GM12891 (cell line): ENCODE measurements at regions not wholly inside any gene's neighbourhood (a gene's known extent, or its start where the extent isn't known, plus 50 kb on each side); places are given as distances from the start of the nearest gene placed in this dataset.
A peak's percentile ranks its signal among the peaks of the same experiment; 100 is the strongest.

Source experiments
- DNase-seq: peaks from one replicate; pipeline ENCODE4 v3.0.0; 2011; ENCODE audit warnings: low spot score; ENCODE audit not compliant: insufficient read length
- FAIRE-seq: peaks from 2 replicates; lab custom pipeline; 2011; peaks lifted over from hg19 to GRCh38; lab: Jason Lieb, UNC
- PAX5 ChIP-seq: IDR thresholded peaks from 2 replicates; pipeline ENCODE4 v1.6.1; 2011; ENCODE audit warnings: low read length, moderate library complexity, mild to moderate bottlenecking; ENCODE audit not compliant: insufficient read depth, severe bottlenecking
- POLR2A ChIP-seq: IDR thresholded peaks from 2 replicates; pipeline ENCODE4 v1.6.1; 2011; ENCODE audit warnings: low read depth, low read length, control low read depth
- POLR2AphosphoS5 ChIP-seq: IDR thresholded peaks from 2 replicates; pipeline ENCODE4 v1.6.1; 2011; ENCODE audit warnings: low read depth, low read length, control low read depth
- POU2F2 ChIP-seq: IDR thresholded peaks from 2 replicates; pipeline ENCODE4 v1.6.1; 2011; ENCODE audit warnings: low read depth, mild to moderate bottlenecking, control low read depth, low read length, moderate library complexity
- SPI1 ChIP-seq: IDR thresholded peaks from 2 replicates; pipeline ENCODE4 v1.6.1; 2011; ENCODE audit warnings: low read depth, low read length, control low read depth
- TAF1 ChIP-seq: IDR thresholded peaks from 2 replicates; pipeline ENCODE4 v1.6.1; 2011; ENCODE audit warnings: low read depth, low read length, control low read depth

DNA sequence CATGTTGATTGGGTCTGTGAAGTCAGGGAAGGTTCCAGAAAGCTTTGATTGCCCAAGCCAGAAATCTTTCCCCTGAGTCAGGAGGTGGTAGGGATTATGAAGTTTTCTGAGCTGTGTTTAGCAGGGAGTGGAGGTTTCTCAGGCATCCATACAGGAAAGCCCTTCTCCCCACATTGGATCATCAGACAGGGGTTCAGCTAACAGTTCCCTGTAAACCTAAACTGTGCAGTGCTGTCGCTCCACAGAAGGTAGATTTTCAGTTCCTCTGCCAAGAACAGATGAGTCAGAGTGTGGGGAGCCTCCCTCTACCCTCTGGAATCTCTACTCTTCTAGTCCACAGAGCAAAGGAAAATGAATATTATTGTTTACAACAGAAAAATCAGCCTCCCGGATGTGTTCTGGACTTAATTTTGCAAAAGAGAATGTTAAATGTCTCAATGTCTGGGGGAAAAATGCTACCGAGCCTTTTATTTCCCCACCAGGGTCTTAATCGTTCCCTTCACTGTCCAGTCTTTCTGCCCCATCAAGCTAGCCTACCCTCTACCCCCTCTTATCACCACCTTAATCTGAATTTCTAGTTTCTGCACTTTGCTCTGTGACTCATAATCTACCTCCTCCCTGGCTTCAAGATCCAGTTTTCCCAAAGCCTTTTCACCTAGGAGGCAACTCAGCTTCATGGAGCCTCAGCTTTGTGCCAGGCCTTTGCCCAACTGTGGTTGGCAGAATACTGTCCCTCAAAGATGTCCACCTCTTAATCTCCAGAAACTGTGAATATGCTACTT, 355.6 kb downstream of the PRDM2 start:
- DNase-seq (no peak), FAIRE-seq (no peak)
- TF ChIP-seq TAF1 (no peak), POLR2A (no peak), PAX5 (no peak), POLR2AphosphoS5 (no peak), POU2F2 (no peak), SPI1 (no peak)

DNA sequence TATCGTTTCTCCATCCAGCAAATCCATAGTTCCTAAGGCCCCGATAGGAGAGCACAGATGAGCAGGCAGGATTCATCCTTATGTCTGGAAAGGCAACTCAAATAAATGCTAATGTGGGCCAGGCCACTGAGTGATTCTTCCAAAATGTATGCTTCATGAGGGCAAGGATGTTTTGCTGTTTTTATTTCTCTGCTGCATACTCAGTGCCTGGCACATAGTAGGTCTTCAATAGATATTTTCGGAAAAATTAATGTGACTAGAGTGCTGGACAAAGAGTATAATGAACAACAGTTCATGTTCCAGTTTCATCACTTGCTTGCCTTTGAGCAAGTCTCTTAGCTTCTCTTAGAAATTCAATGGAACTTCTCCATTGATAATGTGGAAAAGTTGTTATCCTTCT, 357.7 kb downstream of the PRDM2 start:
- DNase-seq (no peak), FAIRE-seq (no peak)
- TF ChIP-seq POU2F2 (no peak), SPI1 (no peak), POLR2AphosphoS5 (no peak), TAF1 (no peak)

DNA sequence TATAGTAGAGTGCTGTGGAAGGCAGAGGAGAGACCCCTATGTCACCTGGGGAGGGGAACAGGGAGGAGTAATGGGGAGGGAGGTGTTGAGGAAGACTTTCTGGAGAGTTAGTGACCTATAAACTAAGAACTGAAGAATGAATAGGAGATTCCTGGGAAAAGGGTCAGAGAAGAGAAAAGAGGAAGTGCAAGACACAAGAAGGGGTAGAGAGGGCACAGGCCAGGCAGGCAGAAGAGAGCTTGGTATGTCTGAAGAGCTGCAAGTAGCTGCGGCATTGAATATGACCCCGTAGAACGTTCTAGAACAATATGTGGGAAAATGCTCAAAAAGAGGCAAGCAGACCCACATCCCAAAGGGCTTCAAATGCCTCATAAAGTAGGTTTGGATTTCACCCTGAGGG, 361.2 kb downstream of the PRDM2 start:
- FAIRE-seq (no peak), DNase-seq (no peak)

DNA sequence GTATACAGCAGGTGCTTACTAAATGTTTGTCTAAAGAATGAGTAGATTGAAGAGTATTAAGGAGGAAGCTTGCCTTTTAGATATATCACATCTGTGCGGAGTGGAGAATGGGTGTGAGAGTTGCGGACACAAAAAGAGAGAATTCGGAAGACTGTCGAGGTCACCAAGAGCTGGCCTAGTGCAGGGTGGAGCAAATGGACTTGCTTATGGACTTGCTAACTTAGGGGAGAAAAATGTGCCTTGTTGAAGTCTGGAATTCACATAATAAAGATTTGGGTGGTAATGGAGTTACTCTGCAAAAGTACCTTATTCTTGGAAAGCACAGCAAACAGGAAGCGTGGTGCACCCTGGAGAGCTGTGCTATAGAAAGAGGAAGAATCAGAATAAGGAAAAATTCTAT, 361.7 kb downstream of the PRDM2 start:
- DNase-seq, result no peak
- no peak for TF ChIP-seq POLR2AphosphoS5
- TF ChIP-seq POLR2A, result no peak
- TF ChIP-seq TAF1, result no peak
- TF ChIP-seq PAX5, result no peak
- no peak for TF ChIP-seq POU2F2
- TF ChIP-seq SPI1, result no peak

More for the DNA sequence above, 361.2 kb downstream of the PRDM2 start:
- TF ChIP-seq TAF1, result no peak
- no peak for TF ChIP-seq PAX5
- peak; percentile 62; the same call in 1 of the 2 replicates for TF ChIP-seq SPI1
- TF ChIP-seq POLR2A, result no peak
- no peak for TF ChIP-seq POLR2AphosphoS5

DNA sequence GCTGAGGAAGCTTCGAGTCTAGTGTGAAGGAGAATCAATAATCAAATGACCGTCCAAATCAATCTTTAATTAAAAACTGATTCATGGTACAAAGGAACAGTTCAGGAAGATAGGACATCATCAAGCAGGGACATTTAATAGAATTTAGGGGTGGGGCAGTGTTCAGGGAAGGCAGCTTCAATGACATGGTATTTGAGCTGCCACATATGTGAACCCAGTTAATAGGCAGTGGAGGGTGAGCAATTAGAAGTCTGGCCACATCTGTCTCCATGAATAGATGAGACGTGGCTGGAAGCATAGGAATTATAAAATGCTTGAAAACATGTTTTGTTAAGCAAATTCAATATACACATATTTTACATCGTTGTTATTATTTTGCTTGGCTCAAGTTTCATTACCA, 362.7 kb downstream of the PRDM2 start:
- DNase-seq, result no peak
- no peak for FAIRE-seq
- no peak for TF ChIP-seq POLR2AphosphoS5
- no peak for TF ChIP-seq POU2F2
- no peak for TF ChIP-seq SPI1
- no peak for TF ChIP-seq POLR2A
- no peak for TF ChIP-seq TAF1
- TF ChIP-seq PAX5, result no peak

More for the DNA sequence above, 361.7 kb downstream of the PRDM2 start:
- FAIRE-seq, result no peak

DNA sequence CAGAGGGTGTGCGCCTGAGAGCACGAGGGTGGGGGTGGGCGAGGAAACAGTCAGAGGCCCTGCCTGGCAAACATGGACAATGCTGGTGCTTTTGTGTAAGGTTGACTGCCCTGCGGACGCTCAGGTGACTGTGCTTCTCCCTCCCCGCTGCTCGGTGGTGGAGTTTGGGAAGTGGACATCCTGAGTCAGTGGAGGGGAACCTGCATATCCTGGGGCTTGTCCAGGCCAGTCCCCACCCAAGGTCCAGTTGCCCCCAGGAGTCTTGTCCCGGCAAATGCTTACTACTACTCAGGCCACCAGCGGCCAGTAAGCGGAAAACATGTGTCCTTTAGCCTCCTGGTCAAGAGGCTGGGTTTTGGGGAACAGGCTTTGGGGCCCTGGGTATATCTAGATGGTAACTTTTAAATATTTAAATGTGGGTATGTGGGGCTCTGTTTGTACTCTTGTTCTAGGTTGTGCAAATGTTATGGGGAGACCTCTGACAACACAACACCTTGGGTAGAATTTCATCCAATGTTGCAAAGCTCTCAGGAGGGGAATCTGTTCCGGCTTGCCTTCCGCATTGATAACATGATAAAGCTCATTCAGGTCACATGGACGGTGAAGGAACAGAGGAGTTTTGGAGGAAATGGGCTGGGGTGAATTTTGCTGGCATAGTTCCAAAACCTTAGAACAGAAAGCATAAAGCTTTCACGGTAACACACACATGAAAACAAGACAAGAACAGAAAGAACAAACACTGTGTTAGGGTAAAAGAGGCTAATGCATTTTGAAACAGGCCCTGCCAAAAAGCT, 364.9 kb downstream of the PRDM2 start:
- DNase-seq, result no peak

DNA sequence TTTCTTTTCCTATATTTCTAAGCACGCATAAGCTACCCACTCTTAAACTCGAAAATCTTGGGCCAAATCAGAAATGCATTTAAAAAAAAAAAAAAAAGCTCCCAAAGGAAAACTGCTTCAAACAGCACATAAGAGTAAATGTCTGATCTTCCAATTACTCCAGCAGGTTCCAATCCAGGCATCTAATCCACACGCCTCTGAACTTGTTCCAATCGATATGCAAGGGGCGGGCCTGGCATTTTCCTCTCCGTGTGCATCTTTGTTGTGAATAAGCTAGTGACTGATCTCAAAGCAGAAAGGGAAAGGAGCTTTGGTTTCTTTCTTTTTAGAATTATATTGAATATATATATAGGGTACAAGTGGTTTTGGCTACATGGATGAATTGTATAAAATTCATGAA, 365.5 kb downstream of the PRDM2 start:
- no peak for DNase-seq
- FAIRE-seq, result no peak
- TF ChIP-seq SPI1, result no peak
- no peak for TF ChIP-seq TAF1

More for the DNA sequence above, 364.9 kb downstream of the PRDM2 start:
- TF ChIP-seq PAX5 (no peak), POLR2AphosphoS5 (no peak)
- no peak for FAIRE-seq

DNA sequence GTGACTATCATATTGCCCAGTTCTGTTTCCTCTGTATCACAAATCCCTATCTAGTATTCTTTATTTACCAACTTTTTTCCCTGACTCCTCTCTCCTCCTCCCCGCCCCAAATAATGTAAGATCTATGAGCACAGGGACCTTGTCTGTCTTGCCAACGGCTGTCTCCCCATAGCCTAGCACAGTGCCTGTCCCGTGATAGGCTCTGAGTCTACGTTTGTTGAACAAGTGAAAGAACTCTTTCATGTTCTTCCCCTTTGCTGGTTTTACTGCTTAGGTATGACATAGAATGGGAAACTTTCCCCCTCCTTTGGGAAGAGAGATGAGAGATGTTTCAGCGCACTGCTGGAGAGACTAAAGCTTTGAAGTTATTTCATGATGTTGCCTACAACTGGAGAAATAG, 367.0 kb downstream of the PRDM2 start:
- FAIRE-seq (no peak), DNase-seq (no peak)
- TF ChIP-seq POLR2A, result no peak
- TF ChIP-seq TAF1, result no peak
- no peak for TF ChIP-seq POU2F2
- no peak for TF ChIP-seq SPI1

DNA sequence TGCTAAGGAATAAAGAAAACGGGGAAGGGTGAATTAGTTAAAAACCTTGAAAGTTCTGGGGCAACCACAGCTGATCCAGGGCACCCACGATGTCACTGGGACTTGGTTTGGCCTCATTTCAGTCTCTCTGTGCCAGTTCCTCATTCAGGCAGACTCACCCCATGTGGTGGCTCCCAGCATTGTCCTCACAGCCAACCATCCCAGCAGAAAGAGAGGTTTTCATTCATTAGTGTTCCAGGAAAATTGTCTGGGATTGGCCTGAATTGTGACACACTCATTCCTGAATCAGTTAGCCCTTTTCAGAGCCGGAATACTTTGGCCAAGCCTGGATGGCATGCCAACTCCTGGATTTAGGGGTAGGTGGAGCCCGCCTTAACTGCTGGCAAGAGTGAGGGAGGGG, 367.7 kb downstream of the PRDM2 start:
- TF ChIP-seq TAF1 (no peak), PAX5 (no peak), POU2F2 (no peak), POLR2A (no peak), SPI1 (no peak), POLR2AphosphoS5 (no peak)
- DNase-seq (no peak), FAIRE-seq (no peak)

DNA sequence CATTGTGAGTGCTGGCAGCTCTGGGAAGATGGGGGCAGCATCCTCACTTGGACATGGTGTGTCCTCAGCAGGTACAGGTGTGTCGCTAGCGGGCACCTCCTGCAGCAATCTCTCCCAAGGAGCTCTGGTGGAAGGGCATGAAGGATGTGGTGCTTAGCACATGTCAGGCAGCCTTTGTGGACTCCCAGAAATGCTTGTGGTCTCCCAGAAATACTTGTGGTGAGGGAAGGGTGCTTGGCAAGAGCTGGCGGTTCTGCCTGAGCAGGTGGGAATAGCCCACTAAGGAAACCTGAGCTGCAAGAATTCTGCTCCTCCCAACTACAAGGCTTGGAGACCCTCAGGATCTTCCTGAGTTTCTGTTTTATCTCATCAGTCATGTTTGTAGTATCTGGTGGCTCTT, 371.6 kb downstream of the PRDM2 start:
- FAIRE-seq, result no peak
- DNase-seq, result no peak

More for the DNA sequence above, 371.6 kb downstream of the PRDM2 start:
- TF ChIP-seq TAF1, result no peak
- TF ChIP-seq POLR2A, result no peak
- TF ChIP-seq POLR2AphosphoS5, result no peak
- no peak for TF ChIP-seq SPI1
- TF ChIP-seq PAX5, result no peak
- no peak for TF ChIP-seq POU2F2
